Neural progenitor cell (in vitro differentiated cells): ENCODE measurements at regions not wholly inside any gene's neighbourhood (a gene's known extent, or its start where the extent isn't known, plus 50 kb on each side); places are given as distances from the start of the nearest gene placed in this dataset.

Experiments
- DNase-seq: peaks from one replicate; pipeline ENCODE4 v3.0.0-alpha.2; 2016; ENCODE audit warnings: low spot score
- H2AFZ ChIP-seq: fragments of 200-600 bp; sonication (generic); replicated peaks from 2 replicates; pipeline ENCODE4 v1.6.1; 2016; ENCODE audit warnings: antibody characterized with exemption
- H3F3A ChIP-seq: fragments of 200-600 bp; sonication (generic); 2 replicates; pipeline ENCODE4 v1.6.1; 2016; ENCODE audit warnings: antibody characterized with exemption, low read depth
- H3K27ac ChIP-seq: fragments of 200-600 bp; sonication (generic); 2 replicates; pipeline ENCODE4 v1.5.1; 2016; ENCODE audit warnings: mild to moderate bottlenecking
- H3K27me3 ChIP-seq: fragments of 200-600 bp; sonication (generic); 2 replicates; pipeline ENCODE4 v1.6.1; 2016; ENCODE audit warnings: mild to moderate bottlenecking, moderate library complexity
- H3K36me3 ChIP-seq: fragments of 200-600 bp; sonication (generic); 2 replicates; pipeline ENCODE4 v1.5.1; 2016
- H3K4me1 ChIP-seq: fragments of 200-600 bp; sonication (generic); 2 replicates; pipeline ENCODE4 v1.6.1; 2016; ENCODE audit warnings: mixed run types
- H3K4me2 ChIP-seq: fragments of 200-600 bp; sonication (generic); 2 replicates; pipeline ENCODE4 v1.6.1; 2016
- H3K4me3 ChIP-seq: fragments of 200-600 bp; sonication (generic); 2 replicates; pipeline ENCODE4 v1.5.1; 2016
- H3K79me2 ChIP-seq: fragments of 200-600 bp; sonication (generic); 2 replicates; pipeline ENCODE4 v1.6.1; 2016; ENCODE audit warnings: low read depth
- H3K9ac ChIP-seq: fragments of 200-600 bp; sonication (generic); 2 replicates; pipeline ENCODE4 v1.6.1; 2016
- H3K9me3 ChIP-seq: fragments of 200-600 bp; sonication (generic); 2 replicates; pipeline ENCODE4 v1.5.1; 2016; ENCODE audit warnings: low read depth
- H4K20me1 ChIP-seq: fragments of 200-600 bp; sonication (generic); 2 replicates; pipeline ENCODE4 v1.6.1; 2016; ENCODE audit warnings: low read depth
- H3K27ac Mint-ChIP-seq: 3 replicates; pipeline ENCODE4 v1.8.0; 2021; ENCODE audit warnings: mixed read lengths
- H3K27me3 Mint-ChIP-seq: 2 replicates; pipeline ENCODE4 v1.8.0; 2022; ENCODE audit warnings: low read depth, mild to moderate bottlenecking, inconsistent platforms, moderate library complexity, mixed read lengths; ENCODE audit not compliant: insufficient read depth
- H3K36me3 Mint-ChIP-seq: 3 replicates; pipeline ENCODE4 v1.8.0; 2021; ENCODE audit warnings: mixed read lengths
- H3K4me1 Mint-ChIP-seq: 3 replicates; pipeline ENCODE4 v1.8.0; 2021; ENCODE audit warnings: mixed read lengths
- H3K4me3 Mint-ChIP-seq: 3 replicates; pipeline ENCODE4 v1.8.0; 2021; ENCODE audit warnings: mild to moderate bottlenecking, moderate library complexity, mixed read lengths
- H3K9me3 Mint-ChIP-seq: 3 replicates; pipeline ENCODE4 v1.8.0; 2020; ENCODE audit warnings: mixed read lengths
- CTCF ChIP-seq: fragments of 200-600 bp; sonication (generic); IDR thresholded peaks from 2 replicates; pipeline ENCODE4 v1.5.1; 2017; ENCODE audit warnings: antibody characterized with exemption, mild to moderate bottlenecking
- EZH2 ChIP-seq: fragments of 200-600 bp; sonication (generic); IDR thresholded peaks from 2 replicates; pipeline ENCODE4 v1.6.1; 2017; ENCODE audit warnings: antibody characterized with exemption, mild to moderate bottlenecking, moderate library complexity
- EZH2phosphoT487 ChIP-seq: fragments of 200-600 bp; sonication (generic); IDR thresholded peaks from 2 replicates; pipeline ENCODE4 v1.6.1; 2017; ENCODE audit warnings: antibody characterized with exemption

- no peak for DNase-seq
- Histone ChIP-seq H3K4me1 (no peaks in the 10 kb centered on the region), H3K4me2 (no peak overlapping the region), H4K20me1 (no peaks in the 10 kb centered on the region), H3F3A (no peaks in the 10 kb centered on the region), H3K36me3 (no peaks in the 10 kb centered on the region), H3K27me3 (no peaks in the 10 kb centered on the region), H3K9ac (no peak overlapping the region), H2AFZ (no peak overlapping the region), H3K27ac (no peak overlapping the region), H3K9me3 (no peaks in the 10 kb centered on the region), H3K79me2 (no peaks in the 10 kb centered on the region), H3K4me3 (no peak overlapping the region)
- H3K36me3 Mint-ChIP-seq, result no peaks in the 10 kb centered on the region
- no peaks in the 10 kb centered on the region for H3K4me1 Mint-ChIP-seq
- H3K27me3 Mint-ChIP-seq, result no peaks in the 10 kb centered on the region
- no peak overlapping the region for H3K27ac Mint-ChIP-seq
- no peak overlapping the region for H3K4me3 Mint-ChIP-seq
- TF ChIP-seq CTCF, result no peak
- TF ChIP-seq EZH2phosphoT487, result no peak
- no peak for TF ChIP-seq EZH2
- no peaks in the 10 kb centered on the region for H3K9me3 Mint-ChIP-seq
These were observed 53.3 kb upstream of the NAP1L2 start for GRCh38 chrX:73267979-73268378.

GRCh38 chrX:73267206-73267605 is 52.6 kb upstream of the NAP1L2 start:
- H2AFZ ChIP-seq, result no peak overlapping the region
- Mint-ChIP-seq H3K4me3 (no peak overlapping the region), H3K27ac (no peak overlapping the region), H3K36me3 (no peaks in the 10 kb centered on the region), H3K27me3 (no peaks in the 10 kb centered on the region), H3K4me1 (no peaks in the 10 kb centered on the region), H3K9me3 (no peaks in the 10 kb centered on the region)
- H3K27me3 ChIP-seq, result no peaks in the 10 kb centered on the region
- no peak overlapping the region for H3K27ac ChIP-seq
- H3K9ac ChIP-seq, result no peak overlapping the region
- no peak overlapping the region for H3K4me3 ChIP-seq
- no peaks in the 10 kb centered on the region for H3K79me2 ChIP-seq
- H3K9me3 ChIP-seq, result no peaks in the 10 kb centered on the region
- no peaks in the 10 kb centered on the region for H3K4me1 ChIP-seq
- TF ChIP-seq EZH2, result no peak
- no peaks in the 10 kb centered on the region for H4K20me1 ChIP-seq
- H3K36me3 ChIP-seq, result no peaks in the 10 kb centered on the region
- no peaks in the 10 kb centered on the region for H3F3A ChIP-seq
- no peak for DNase-seq
- H3K4me2 ChIP-seq, result no peak overlapping the region

GRCh38 chrX:73266766-73267165 is 52.1 kb upstream of the NAP1L2 start:
- no peak overlapping the region for H3K4me3 ChIP-seq
- TF ChIP-seq CTCF, result no peak
- TF ChIP-seq EZH2phosphoT487, result no peak
- no peak for TF ChIP-seq EZH2
- H3K27me3 Mint-ChIP-seq, result no peaks in the 10 kb centered on the region
- no peaks in the 10 kb centered on the region for H3K9me3 ChIP-seq
- no peak for DNase-seq
- no peak overlapping the region for H3K4me2 ChIP-seq
- H4K20me1 ChIP-seq, result no peaks in the 10 kb centered on the region
- H3K4me1 ChIP-seq, result no peaks in the 10 kb centered on the region
- H3F3A ChIP-seq, result no peaks in the 10 kb centered on the region
- H3K27ac ChIP-seq, result no peak overlapping the region
- no peaks in the 10 kb centered on the region for H3K4me1 Mint-ChIP-seq
- H3K4me3 Mint-ChIP-seq, result no peak overlapping the region
- H3K27me3 ChIP-seq, result no peaks in the 10 kb centered on the region
- H3K9ac ChIP-seq, result no peak overlapping the region
- no peak overlapping the region for H3K27ac Mint-ChIP-seq
- peak overlapping the region; percentile 69 for H2AFZ ChIP-seq
- no peaks in the 10 kb centered on the region for H3K36me3 Mint-ChIP-seq
- no peaks in the 10 kb centered on the region for H3K9me3 Mint-ChIP-seq
- H3K79me2 ChIP-seq, result no peaks in the 10 kb centered on the region
- no peaks in the 10 kb centered on the region for H3K36me3 ChIP-seq
